Tibial nerve (tissue), 4 donors: ENCODE measurements at regions not wholly inside any gene's neighbourhood (a gene's known extent, or its start where the extent isn't known, plus 50 kb on each side); places are given as distances from the start of the nearest gene placed in this dataset.

Experiments used
- CTCF ChIP-seq, 5 experiments: fragments of 200-600 bp in 3 of 5; fragments of 450-650 bp in 2 of 5; sonication (generic) in 3 of 5; IDR thresholded peaks; one replicate each; pipeline ENCODE4 v1.5.1; 2016 to 2019; ENCODE audit warnings: antibody characterized with exemption in 5 of 5, mild to moderate bottlenecking in 3 of 5, moderate library complexity in 2 of 5
- EP300 ChIP-seq, 2 donors: sonication (generic); formaldehyde crosslinking; IDR thresholded peaks; one replicate each; pipeline ENCODE4 v1.6.1; 2017; ENCODE audit warnings: antibody characterized with exemption in 2 of 2, mild to moderate bottlenecking in 1 of 2
- POLR2A ChIP-seq, 2 donors: fragments of 450-650 bp; IDR thresholded peaks; one replicate each; pipeline ENCODE4 v1.6.1; 2017; ENCODE audit warnings: antibody characterized with exemption in 2 of 2, mild to moderate bottlenecking in 2 of 2, moderate library complexity in 2 of 2

- TF ChIP-seq CTCF (IDR thresholded peaks at IDR 0.05) (no peak), POLR2A (IDR thresholded peaks at IDR 0.05) (no peak), EP300 (IDR thresholded peaks at IDR 0.05) (no peak)
Observed at GRCh38 chr1:98498651-98499050, 162.9 kb upstream of the SNX7 start.
